SK-N-SH (cell line): ENCODE measurements at regions not wholly inside any gene's neighbourhood (a gene's known extent, or its start where the extent isn't known, plus 50 kb on each side); places are given as distances from the start of the nearest gene placed in this dataset.

ENCODE experiments used
- CTCF ChIA-PET: fragments of 300-600, 350-600 bp; formaldehyde crosslinking; extraction: SDS; loops from one replicate; lab custom pipeline; 2021; lab: Yijun Ruan, JAX
- POLR2A ChIA-PET: fragments of 350-600 bp; sonication (Branson Sonifier 250); formaldehyde crosslinking; extraction: SDS; loops from one replicate; lab custom pipeline; 2020; ENCODE audit warnings: antibody characterized with exemption, inconsistent platforms; lab: Yijun Ruan, JAX
- DNase-seq: peaks from one replicate; pipeline ENCODE4 v3.0.0; 2012
- H2AFZ ChIP-seq: fragments of 200-600 bp; sonication (generic); 2 replicates; pipeline ENCODE4 v1.8.1; 2016; ENCODE audit warnings: antibody characterized with exemption, mild to moderate bottlenecking, low read depth
- H3F3A ChIP-seq: fragments of 200-600 bp; sonication (generic); replicated peaks from 2 replicates; pipeline ENCODE3; 2016; ENCODE audit warnings: antibody characterized with exemption, mild to moderate bottlenecking; ENCODE audit not compliant: insufficient read depth
- H3K27ac ChIP-seq, 2 experiments: fragments of 200-500 bp in 1 of 2; fragments of 200-600 bp in 1 of 2; sonication (Bioruptor generic) in 1 of 2; sonication (generic), shearing (Covaris generic) in 1 of 2; 2 replicates each; pipeline versions ENCODE4 v1.5.1 to v1.6.1; 2014 to 2016; ENCODE audit warnings: low read depth in 2 of 2, inconsistent platforms in 1 of 2, low read length in 1 of 2, mild to moderate bottlenecking in 1 of 2, mixed read lengths in 1 of 2
- H3K27me3 ChIP-seq: fragments of 200-600 bp; sonication (generic), shearing (Covaris generic); 2 replicates; pipeline ENCODE4 v1.6.1; 2016; ENCODE audit warnings: mixed run types; ENCODE audit not compliant: insufficient read depth
- H3K36me3 ChIP-seq, 2 experiments: fragments of 200-500 bp in 1 of 2; fragments of 200-600 bp in 1 of 2; sonication (Bioruptor generic) in 1 of 2; sonication (generic) in 1 of 2; replicated peaks in 1 of 2; 2 replicates each; pipeline versions ENCODE3 to v1.5.1; 2014 to 2016; ENCODE audit warnings: low read length in 1 of 2, mild to moderate bottlenecking in 1 of 2; ENCODE audit not compliant: insufficient read depth in 2 of 2, control insufficient read depth in 1 of 2
- H3K4me1 ChIP-seq, 2 experiments: fragments of 200-500 bp in 1 of 2; fragments of 200-600 bp in 1 of 2; sonication (Bioruptor generic) in 1 of 2; sonication (generic), shearing (Covaris generic) in 1 of 2; 2 replicates each; pipeline versions ENCODE4 v1.5.1 to v1.6.1; 2014 to 2016; ENCODE audit warnings: low read depth in 1 of 2, low read length in 1 of 2, mixed run types in 1 of 2; ENCODE audit not compliant: insufficient read depth in 2 of 2, control insufficient read depth in 1 of 2
- H3K4me2 ChIP-seq: fragments of 200-600 bp; sonication (generic), shearing (Covaris generic); 2 replicates; pipeline ENCODE4 v1.6.1; 2017; ENCODE audit warnings: mixed run types
- H3K4me3 ChIP-seq, 2 experiments: fragments of 200-500 bp in 1 of 2; fragments of 200-600 bp in 1 of 2; sonication (Bioruptor generic) in 1 of 2; sonication (generic), shearing (Covaris generic) in 1 of 2; 2 replicates each; pipeline versions ENCODE4 v1.5.1 to v1.8.1; 2014 to 2016; ENCODE audit warnings: low read depth in 2 of 2, inconsistent platforms in 1 of 2, low read length in 1 of 2, mild to moderate bottlenecking in 1 of 2, mixed read lengths in 1 of 2, moderate library complexity in 1 of 2
- H3K79me2 ChIP-seq: fragments of 200-600 bp; sonication (generic); 2 replicates; pipeline ENCODE4 v1.8.1; 2017; ENCODE audit warnings: mild to moderate bottlenecking; ENCODE audit not compliant: insufficient read depth
- H3K9ac ChIP-seq: fragments of 200-600 bp; sonication (generic); 2 replicates; pipeline ENCODE4 v1.6.1; 2017; ENCODE audit warnings: mixed run types
- H3K9me2 ChIP-seq: fragments of 200-600 bp; sonication (generic); 2 replicates; pipeline ENCODE4 v1.6.1; 2017; ENCODE audit warnings: mixed run types
- H3K9me3 ChIP-seq: fragments of 200-600 bp; sonication (generic); 2 replicates; pipeline ENCODE4 v1.6.1; 2017; ENCODE audit warnings: mixed run types, mild to moderate bottlenecking, moderate library complexity
- H4K20me1 ChIP-seq: fragments of 200-600 bp; sonication (generic); 2 replicates; pipeline ENCODE4 v1.6.1; 2017; ENCODE audit warnings: mild to moderate bottlenecking, mixed run types; ENCODE audit not compliant: insufficient read depth
- EP300 ChIP-seq, 2 experiments: IDR thresholded peaks; 2 replicates each; pipeline versions ENCODE4 v1.4.0 to v1.6.1; 2012; ENCODE audit warnings: borderline replicate concordance in 1 of 2, low read depth in 1 of 2, low read length in 1 of 2
- FOSL2 ChIP-seq: IDR thresholded peaks from 2 replicates; pipeline ENCODE4 v1.4.0; 2012; ENCODE audit warnings: low read depth, mild to moderate bottlenecking, moderate library complexity, borderline replicate concordance
- FOXJ3 ChIP-seq: sonication (generic); formaldehyde crosslinking; IDR thresholded peaks from 2 replicates; pipeline ENCODE4 v1.5.1; 2020; ENCODE audit warnings: mild to moderate bottlenecking, missing genetic modification reagents
- FOXM1 ChIP-seq: IDR thresholded peaks from 2 replicates; pipeline ENCODE4 v1.4.0; 2012; ENCODE audit warnings: low read depth, mild to moderate bottlenecking
- GATA2 ChIP-seq: sonication (generic); formaldehyde crosslinking; IDR thresholded peaks from 2 replicates; pipeline ENCODE4 v1.5.0; 2020; ENCODE audit warnings: mild to moderate bottlenecking, missing genetic modification reagents
- IRF3 ChIP-seq: fragments of 150-350 bp; IDR thresholded peaks from 2 replicates; pipeline ENCODE4 v1.6.1; 2016; ENCODE audit warnings: mild to moderate bottlenecking, low read depth, low read length
- JUND ChIP-seq: IDR thresholded peaks from 2 replicates; pipeline ENCODE4 v1.4.0; 2012
- MEF2A ChIP-seq: IDR thresholded peaks from 2 replicates; pipeline ENCODE4 v1.4.0; 2012; ENCODE audit warnings: low read depth, borderline replicate concordance
- RAD21 ChIP-seq: IDR thresholded peaks from 2 replicates; pipeline ENCODE4 v1.6.1; 2012; ENCODE audit warnings: mild to moderate bottlenecking, low read length
- RCOR1 ChIP-seq: fragments of 150-350 bp; IDR thresholded peaks from 2 replicates; pipeline ENCODE4 v1.6.1; 2017; ENCODE audit warnings: antibody characterized with exemption, low read length
- RFX5 ChIP-seq: IDR thresholded peaks from 2 replicates; pipeline ENCODE4 v1.6.1; 2012; ENCODE audit warnings: mild to moderate bottlenecking, improper control_type of control experiment, low read length
- TAF1 ChIP-seq: IDR thresholded peaks from 2 replicates; pipeline ENCODE4 v1.6.1; 2012; ENCODE audit warnings: low read depth, mild to moderate bottlenecking, low read length, moderate library complexity, borderline replicate concordance
- TCF12 ChIP-seq: IDR thresholded peaks from 2 replicates; pipeline ENCODE4 v1.4.0; 2012
- TEAD4 ChIP-seq: IDR thresholded peaks from 2 replicates; pipeline ENCODE4 v1.4.0; 2012; ENCODE audit warnings: mild to moderate bottlenecking, borderline replicate concordance; ENCODE audit not compliant: insufficient read depth
- YY1 ChIP-seq: IDR thresholded peaks from 2 replicates; pipeline ENCODE4 v1.4.0; 2012; ENCODE audit warnings: low read depth, mild to moderate bottlenecking
- WGBS: methylation state at CpG from one replicate; pipeline ENCODE4 v1.1.6; 2017; ENCODE audit warnings: low lambda C conversion rate; 5-methylcytosine and 5-hydroxymethylcytosine counted together
- TF ChIP-seq, protein P1 (sequence below): IDR thresholded peaks from 2 replicates; pipeline ENCODE4 v1.4.0; 2012; ENCODE audit warnings: low read depth, borderline replicate concordance
- TF ChIP-seq, protein P2 (sequence below): IDR thresholded peaks from 2 replicates; pipeline ENCODE4 v1.4.0; 2012; ENCODE audit warnings: low read depth, borderline replicate concordance
- TF ChIP-seq, protein P3 (sequence below): IDR thresholded peaks from 2 replicates; pipeline ENCODE4 v1.6.1; 2012; ENCODE audit warnings: mild to moderate bottlenecking, low read depth, low read length, moderate library complexity

GRCh38 chr18:41059126-41059415 lies 896.0 kb upstream of the PIK3C3 start (continued):
- TF ChIP-seq, protein P1, sequence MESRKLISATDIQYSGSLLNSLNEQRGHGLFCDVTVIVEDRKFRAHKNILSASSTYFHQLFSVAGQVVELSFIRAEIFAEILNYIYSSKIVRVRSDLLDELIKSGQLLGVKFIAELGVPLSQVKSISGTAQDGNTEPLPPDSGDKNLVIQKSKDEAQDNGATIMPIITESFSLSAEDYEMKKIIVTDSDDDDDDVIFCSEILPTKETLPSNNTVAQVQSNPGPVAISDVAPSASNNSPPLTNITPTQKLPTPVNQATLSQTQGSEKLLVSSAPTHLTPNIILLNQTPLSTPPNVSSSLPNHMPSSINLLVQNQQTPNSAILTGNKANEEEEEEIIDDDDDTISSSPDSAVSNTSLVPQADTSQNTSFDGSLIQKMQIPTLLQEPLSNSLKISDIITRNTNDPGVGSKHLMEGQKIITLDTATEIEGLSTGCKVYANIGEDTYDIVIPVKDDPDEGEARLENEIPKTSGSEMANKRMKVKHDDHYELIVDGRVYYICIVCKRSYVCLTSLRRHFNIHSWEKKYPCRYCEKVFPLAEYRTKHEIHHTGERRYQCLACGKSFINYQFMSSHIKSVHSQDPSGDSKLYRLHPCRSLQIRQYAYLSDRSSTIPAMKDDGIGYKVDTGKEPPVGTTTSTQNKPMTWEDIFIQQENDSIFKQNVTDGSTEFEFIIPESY: no peak
- TF ChIP-seq, protein P2, sequence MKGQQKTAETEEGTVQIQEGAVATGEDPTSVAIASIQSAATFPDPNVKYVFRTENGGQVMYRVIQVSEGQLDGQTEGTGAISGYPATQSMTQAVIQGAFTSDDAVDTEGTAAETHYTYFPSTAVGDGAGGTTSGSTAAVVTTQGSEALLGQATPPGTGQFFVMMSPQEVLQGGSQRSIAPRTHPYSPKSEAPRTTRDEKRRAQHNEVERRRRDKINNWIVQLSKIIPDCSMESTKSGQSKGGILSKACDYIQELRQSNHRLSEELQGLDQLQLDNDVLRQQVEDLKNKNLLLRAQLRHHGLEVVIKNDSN: no peak
- TF ChIP-seq JUND (no peak), RAD21 (no peak), RFX5 (no peak), EP300 (IDR thresholded peaks at IDR 0.05; ENCODE audit: borderline replicate concordance in 1 of 2, low read depth in 1 of 2, low read length in 1 of 2) (no peak), FOXJ3 (CRISPR knock-in tag) (no peak), YY1 (no peak), GATA2 (CRISPR knock-in tag) (no peak), FOXM1 (no peak)
- TF ChIP-seq, all 33 proteins: peak for 0

- H3K27ac ChIP-seq: peak overlapping the region in 1 of 2 experiments; percentile 73; a peak in 2 of 4 replicates
- no peak overlapping the region for H3K4me3 ChIP-seq
- H4K20me1 ChIP-seq: no peaks in the 10 kb centered on the region
- no peak overlapping the region for H2AFZ ChIP-seq
- no peaks in the 10 kb centered on the region for H3K36me3 ChIP-seq
- no peaks in the 10 kb centered on the region for H3K9me3 ChIP-seq
- peak; percentile 19 for DNase-seq
- POLR2A ChIA-PET: no interaction called here
- H3K27me3 ChIP-seq: no peaks in the 10 kb centered on the region
- H3K4me1 ChIP-seq: peaks cover 0 to 9% of the 10 kb centered on the region in 2 experiments; a peak in 2 of 4 replicates
- no peaks in the 10 kb centered on the region for H3K79me2 ChIP-seq
- no peaks in the 10 kb centered on the region for H3K9me2 ChIP-seq
- 76% methylated on average over 9 of the region's 9 CpGs for WGBS
- CTCF ChIA-PET: interaction anchor here (0.7 to 1.0 kb wide), 3 partner anchors 11 to 129 kb away, joined by 3 read pairs; no protein-coding TSS in a partner anchor
- no peaks in the 10 kb centered on the region for H3F3A ChIP-seq
- H3K9ac ChIP-seq: no peak overlapping the region
- TF ChIP-seq MEF2A: no peak
- no peak for TF ChIP-seq IRF3
- TF ChIP-seq, protein P2: no peak
- no peak for TF ChIP-seq FOXM1
- TF ChIP-seq, protein P1: no peak
- no peak for TF ChIP-seq TAF1
- no peak for TF ChIP-seq RFX5
- TF ChIP-seq TCF12: no peak
- TF ChIP-seq, protein P3, sequence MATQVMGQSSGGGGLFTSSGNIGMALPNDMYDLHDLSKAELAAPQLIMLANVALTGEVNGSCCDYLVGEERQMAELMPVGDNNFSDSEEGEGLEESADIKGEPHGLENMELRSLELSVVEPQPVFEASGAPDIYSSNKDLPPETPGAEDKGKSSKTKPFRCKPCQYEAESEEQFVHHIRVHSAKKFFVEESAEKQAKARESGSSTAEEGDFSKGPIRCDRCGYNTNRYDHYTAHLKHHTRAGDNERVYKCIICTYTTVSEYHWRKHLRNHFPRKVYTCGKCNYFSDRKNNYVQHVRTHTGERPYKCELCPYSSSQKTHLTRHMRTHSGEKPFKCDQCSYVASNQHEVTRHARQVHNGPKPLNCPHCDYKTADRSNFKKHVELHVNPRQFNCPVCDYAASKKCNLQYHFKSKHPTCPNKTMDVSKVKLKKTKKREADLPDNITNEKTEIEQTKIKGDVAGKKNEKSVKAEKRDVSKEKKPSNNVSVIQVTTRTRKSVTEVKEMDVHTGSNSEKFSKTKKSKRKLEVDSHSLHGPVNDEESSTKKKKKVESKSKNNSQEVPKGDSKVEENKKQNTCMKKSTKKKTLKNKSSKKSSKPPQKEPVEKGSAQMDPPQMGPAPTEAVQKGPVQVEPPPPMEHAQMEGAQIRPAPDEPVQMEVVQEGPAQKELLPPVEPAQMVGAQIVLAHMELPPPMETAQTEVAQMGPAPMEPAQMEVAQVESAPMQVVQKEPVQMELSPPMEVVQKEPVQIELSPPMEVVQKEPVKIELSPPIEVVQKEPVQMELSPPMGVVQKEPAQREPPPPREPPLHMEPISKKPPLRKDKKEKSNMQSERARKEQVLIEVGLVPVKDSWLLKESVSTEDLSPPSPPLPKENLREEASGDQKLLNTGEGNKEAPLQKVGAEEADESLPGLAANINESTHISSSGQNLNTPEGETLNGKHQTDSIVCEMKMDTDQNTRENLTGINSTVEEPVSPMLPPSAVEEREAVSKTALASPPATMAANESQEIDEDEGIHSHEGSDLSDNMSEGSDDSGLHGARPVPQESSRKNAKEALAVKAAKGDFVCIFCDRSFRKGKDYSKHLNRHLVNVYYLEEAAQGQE: no peak
- no peak for TF ChIP-seq FOSL2
- no peak for TF ChIP-seq TEAD4
- TF ChIP-seq EP300 (IDR thresholded peaks at IDR 0.05; ENCODE audit: borderline replicate concordance in 1 of 2, low read depth in 1 of 2, low read length in 1 of 2): peak in 1 of 2 experiments; percentile 57; a peak in 1 of 4 replicates
- peak; percentile 24; the same call in 1 of the 2 replicates for TF ChIP-seq GATA2 (CRISPR knock-in tag)
- no peak for TF ChIP-seq FOXJ3 (CRISPR knock-in tag)
- TF ChIP-seq RCOR1: no peak
- no peak for TF ChIP-seq RAD21
- H3K4me2 ChIP-seq: no peak overlapping the region
These were observed 896.5 kb upstream of the PIK3C3 start for GRCh38 chr18:41058351-41059125.
